ENCODE measurements at regions not wholly inside any gene's neighbourhood (a gene's known extent, or its start where the extent isn't known, plus 50 kb on each side); places are given as distances from the start of the nearest gene placed in this dataset.

DNA sequence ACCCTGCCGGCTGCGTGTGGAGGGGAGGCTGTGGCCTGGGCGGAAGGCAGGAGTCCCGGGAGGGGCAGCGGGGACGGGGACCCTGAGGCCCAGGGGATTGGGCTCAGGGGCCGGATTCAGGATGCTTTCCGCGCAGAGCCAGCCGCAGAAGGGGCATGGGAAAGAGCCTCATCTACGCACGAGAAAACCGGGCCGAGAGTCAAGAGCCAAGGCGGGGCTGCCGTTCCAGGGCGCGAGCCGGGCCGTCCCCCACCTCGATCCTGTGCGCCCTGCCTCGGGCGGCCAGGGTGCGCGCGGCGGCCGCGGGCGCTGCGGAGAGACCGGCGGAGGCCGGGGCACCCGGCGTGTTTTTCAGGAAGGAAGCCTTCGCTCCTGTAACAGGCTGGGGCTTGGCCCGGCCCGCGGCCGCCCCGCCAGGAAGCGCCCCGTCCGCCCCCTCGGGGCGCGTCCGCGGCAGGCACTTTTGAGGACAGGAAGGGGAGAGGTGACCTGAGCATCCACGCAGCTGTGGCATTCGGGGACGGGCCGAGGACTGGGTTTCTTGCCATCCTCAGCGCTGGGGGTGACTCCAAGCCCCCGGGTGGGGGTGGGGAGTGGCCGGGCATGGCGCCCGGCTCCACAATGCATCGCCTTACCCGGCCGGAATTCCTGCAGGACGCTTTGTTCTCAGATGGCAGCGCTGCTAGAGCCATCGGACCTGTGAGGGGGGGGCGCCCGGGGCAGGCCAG, 62.3 kb upstream of the GATA2 start:
- H3K9me3 Mint-ChIP-seq, result peaks cover 0 to 7% (median 4%) of the 10 kb centered on the region in 7 donors
- intact Hi-C loops (cut with micrococcal nuclease), result no loop called here
- H3K27me3 Mint-ChIP-seq (ENCODE audit: low read depth in 3 of 3), result peaks cover 38 to 57% (median 40%) of the 10 kb centered on the region in 3 donors
- Histone ChIP-seq H2AFZ (ENCODE audit: insufficient read depth, low read depth, low read length, poor library complexity, severe bottlenecking) (peak overlapping the region; percentile 70), H3K9me3 (replicated peaks in 1 of 2; ENCODE audit: control insufficient read depth in 1 of 2, insufficient read depth in 1 of 2, low read length in 2 of 2) (peaks cover 0 to 2% of the 10 kb centered on the region in 2 donors), H3K4me1 (ENCODE audit: control insufficient read depth in 1 of 2, insufficient read depth in 2 of 2, low read length in 2 of 2) (peaks cover 4 to 10% of the 10 kb centered on the region in 2 donors), H3K4me2 (replicated peaks; ENCODE audit: extremely low read depth, low read length, poor library complexity, severe bottlenecking) (peak overlapping the region; percentile 74), H4K20me1 (ENCODE audit: insufficient read depth, low read length) (no peaks in the 10 kb centered on the region), H3K27ac (ENCODE audit: low read depth in 1 of 2, low read length in 2 of 2) (no peak overlapping the region), H3K4me3 (replicated peaks in 1 of 3; ENCODE audit: low read depth in 2 of 3, low read length in 3 of 3) (peak overlapping the region; percentile 14 to 68 (median 30)), H3K79me2 (ENCODE audit: insufficient read depth, low read length) (no peaks in the 10 kb centered on the region), H3K27me3 (ENCODE audit: control insufficient read depth in 2 of 2, insufficient read depth in 2 of 2, low read length in 2 of 2) (peaks cover 3 to 33% of the 10 kb centered on the region in 2 donors), H3K36me3 (replicated peaks in 1 of 2; ENCODE audit: control insufficient read depth in 1 of 2, insufficient read depth in 2 of 2, low read length in 2 of 2) (no peaks in the 10 kb centered on the region), H3K9ac (ENCODE audit: insufficient read depth, low read length, poor library complexity, severe bottlenecking) (peak overlapping the region; percentile 32)
- peak overlapping the region; percentile 49 to 82 for H3K4me3 Mint-ChIP-seq
- under 1% methylated on average over 62 of the region's 68 CpGs for WGBS (ENCODE audit: insufficient coverage)
- DNase-seq, result peak in 2 of 3 donors; percentile 21 to 23
- peaks cover 0 to 2% of the 10 kb centered on the region in 2 donors for H3K36me3 Mint-ChIP-seq
- H3K27ac Mint-ChIP-seq, result no peak overlapping the region
- peaks cover 26% of the 10 kb centered on the region for H3K4me1 Mint-ChIP-seq
- TF ChIP-seq, protein P1, sequence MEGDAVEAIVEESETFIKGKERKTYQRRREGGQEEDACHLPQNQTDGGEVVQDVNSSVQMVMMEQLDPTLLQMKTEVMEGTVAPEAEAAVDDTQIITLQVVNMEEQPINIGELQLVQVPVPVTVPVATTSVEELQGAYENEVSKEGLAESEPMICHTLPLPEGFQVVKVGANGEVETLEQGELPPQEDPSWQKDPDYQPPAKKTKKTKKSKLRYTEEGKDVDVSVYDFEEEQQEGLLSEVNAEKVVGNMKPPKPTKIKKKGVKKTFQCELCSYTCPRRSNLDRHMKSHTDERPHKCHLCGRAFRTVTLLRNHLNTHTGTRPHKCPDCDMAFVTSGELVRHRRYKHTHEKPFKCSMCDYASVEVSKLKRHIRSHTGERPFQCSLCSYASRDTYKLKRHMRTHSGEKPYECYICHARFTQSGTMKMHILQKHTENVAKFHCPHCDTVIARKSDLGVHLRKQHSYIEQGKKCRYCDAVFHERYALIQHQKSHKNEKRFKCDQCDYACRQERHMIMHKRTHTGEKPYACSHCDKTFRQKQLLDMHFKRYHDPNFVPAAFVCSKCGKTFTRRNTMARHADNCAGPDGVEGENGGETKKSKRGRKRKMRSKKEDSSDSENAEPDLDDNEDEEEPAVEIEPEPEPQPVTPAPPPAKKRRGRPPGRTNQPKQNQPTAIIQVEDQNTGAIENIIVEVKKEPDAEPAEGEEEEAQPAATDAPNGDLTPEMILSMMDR (IDR thresholded peaks at IDR 0.05), result no peak

DNA sequence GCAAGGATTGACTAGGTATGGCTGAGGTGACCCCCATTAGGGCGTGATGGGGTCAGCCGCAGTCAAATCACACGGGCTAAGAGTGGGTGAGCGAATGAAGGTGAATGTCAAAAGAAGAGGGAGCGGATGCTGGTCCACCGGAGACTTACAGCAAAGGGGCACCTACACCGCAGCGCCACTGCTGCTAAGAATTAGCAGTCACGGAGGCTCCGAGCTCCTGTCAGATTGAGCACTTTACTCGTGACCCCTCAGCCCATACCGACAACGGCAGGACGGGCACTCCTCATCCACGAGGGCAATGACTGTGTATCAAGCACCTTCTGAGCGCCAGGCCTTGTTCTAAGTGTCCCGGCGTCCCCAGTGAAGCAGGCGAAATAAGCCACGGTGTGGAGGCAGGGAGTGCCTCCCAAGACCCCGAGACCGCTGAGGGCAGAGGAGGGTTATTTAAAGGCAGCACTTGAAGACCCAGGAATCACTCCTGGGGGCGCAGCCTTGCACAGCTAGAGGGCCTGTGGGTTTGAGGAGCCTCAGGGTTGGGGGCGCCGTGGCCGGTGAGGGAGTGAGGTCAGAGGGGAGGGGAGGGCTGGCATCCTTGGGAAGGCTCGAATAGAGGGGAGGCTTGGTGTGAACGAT, 61.6 kb upstream of the GATA2 start:
- peak overlapping the region in 1 of 2 donors; percentile 82 for H3K4me3 Mint-ChIP-seq
- H3K36me3 Mint-ChIP-seq, result peaks cover 0 to 2% of the 10 kb centered on the region in 2 donors
- Histone ChIP-seq H4K20me1 (ENCODE audit: insufficient read depth, low read length) (no peaks in the 10 kb centered on the region), H3K27ac (ENCODE audit: low read depth in 1 of 2, low read length in 2 of 2) (no peak overlapping the region), H3K27me3 (ENCODE audit: control insufficient read depth in 2 of 2, insufficient read depth in 2 of 2, low read length in 2 of 2) (peaks cover 3 to 33% of the 10 kb centered on the region in 2 donors), H3K79me2 (ENCODE audit: insufficient read depth, low read length) (no peaks in the 10 kb centered on the region), H3K9ac (ENCODE audit: insufficient read depth, low read length, poor library complexity, severe bottlenecking) (peak overlapping the region; percentile 32), H3K9me3 (replicated peaks in 1 of 2; ENCODE audit: control insufficient read depth in 1 of 2, insufficient read depth in 1 of 2, low read length in 2 of 2) (peaks cover 0 to 2% of the 10 kb centered on the region in 2 donors), H3K36me3 (replicated peaks in 1 of 2; ENCODE audit: control insufficient read depth in 1 of 2, insufficient read depth in 2 of 2, low read length in 2 of 2) (no peaks in the 10 kb centered on the region), H3K4me1 (ENCODE audit: control insufficient read depth in 1 of 2, insufficient read depth in 2 of 2, low read length in 2 of 2) (peaks cover 4 to 10% of the 10 kb centered on the region in 2 donors), H2AFZ (ENCODE audit: insufficient read depth, low read depth, low read length, poor library complexity, severe bottlenecking) (peak overlapping the region; percentile 70), H3K4me3 (replicated peaks in 1 of 3; ENCODE audit: low read depth in 2 of 3, low read length in 3 of 3) (peak overlapping the region in 1 of 3 experiments; percentile 68), H3K4me2 (replicated peaks; ENCODE audit: extremely low read depth, low read length, poor library complexity, severe bottlenecking) (peak overlapping the region; percentile 74)
- intact Hi-C loops (cut with micrococcal nuclease), result no loop called here
- DNase-seq, result no peak
- peak overlapping the region in 1 of 7 donors; percentile 44 for H3K27ac Mint-ChIP-seq
- H3K4me1 Mint-ChIP-seq, result peaks cover 24% of the 10 kb centered on the region
- TF ChIP-seq, protein P1 (IDR thresholded peaks at IDR 0.05), result no peak
- H3K9me3 Mint-ChIP-seq, result peaks cover 0 to 7% (median 4%) of the 10 kb centered on the region in 7 donors
- H3K27me3 Mint-ChIP-seq (ENCODE audit: low read depth in 3 of 3), result peaks cover 34 to 55% (median 34%) of the 10 kb centered on the region in 3 donors
- 78% methylated on average over 27 of the region's 28 CpGs for WGBS (ENCODE audit: insufficient coverage)

All from CD14-positive monocyte (primary cell).